Erythroblast (primary cell): ENCODE measurements at regions not wholly inside any gene's neighbourhood (a gene's known extent, or its start where the extent isn't known, plus 50 kb on each side); places are given as distances from the start of the nearest gene placed in this dataset.

Experiments used
- GATA1 ChIP-seq: IDR thresholded peaks from 2 replicates; pipeline ENCODE4 v1.6.1; 2011; ENCODE audit warnings: low read depth, mild to moderate bottlenecking, control low read depth, low read length, moderate library complexity
- POLR2A ChIP-seq: IDR thresholded peaks from 2 replicates; pipeline ENCODE4 v1.6.1; 2011; ENCODE audit warnings: mild to moderate bottlenecking, low read length

GRCh38 chr14:105929327-105930081 lies 403.1 kb downstream of the TMEM121 start:
- peak; percentile 40 for TF ChIP-seq POLR2A
- TF ChIP-seq GATA1 = no peak
